Osteoblast (primary cell): ENCODE measurements at regions not wholly inside any gene's neighbourhood (a gene's known extent, or its start where the extent isn't known, plus 50 kb on each side); places are given as distances from the start of the nearest gene placed in this dataset.

Experiments used
- DNase-seq: peaks from one replicate; pipeline ENCODE4 v3.0.0; 2011; ENCODE audit warnings: low spot score, mixed read lengths; ENCODE audit not compliant: insufficient read length; ENCODE audit errors: missing footprints
- H2AFZ ChIP-seq: 2 replicates; pipeline ENCODE4 v1.6.0; 2011; ENCODE audit warnings: mild to moderate bottlenecking, low read length
- H3K27ac ChIP-seq: 2 replicates; pipeline ENCODE4 v1.5.1; 2011; ENCODE audit warnings: mild to moderate bottlenecking, low read depth, low read length, moderate library complexity
- H3K27me3 ChIP-seq: 2 replicates; pipeline ENCODE4 v1.6.0; 2012; ENCODE audit warnings: mild to moderate bottlenecking, control low read depth, inconsistent platforms, low read length, moderate library complexity; ENCODE audit not compliant: insufficient read depth
- H3K36me3 ChIP-seq: 2 replicates; pipeline ENCODE4 v1.5.1; 2011; ENCODE audit warnings: mild to moderate bottlenecking, low read length, control low read depth, moderate library complexity; ENCODE audit not compliant: insufficient read depth
- H3K4me1 ChIP-seq: 2 replicates; pipeline ENCODE4 v1.5.1; 2011; ENCODE audit warnings: mild to moderate bottlenecking, low read length, control low read depth, moderate library complexity; ENCODE audit not compliant: insufficient read depth
- H3K4me2 ChIP-seq: 2 replicates; pipeline ENCODE4 v1.6.0; 2011; ENCODE audit warnings: mild to moderate bottlenecking, low read length; ENCODE audit not compliant: insufficient read depth
- H3K4me3 ChIP-seq: fragments of 200-600 bp; sonication (generic); 3 replicates; pipeline ENCODE4 v1.5.1; 2012; ENCODE audit warnings: mild to moderate bottlenecking, low read length, inconsistent platforms; ENCODE audit not compliant: insufficient read depth
- H3K79me2 ChIP-seq: 2 replicates; pipeline ENCODE4 v1.6.0; 2012; ENCODE audit warnings: mild to moderate bottlenecking, low read length, control low read depth, inconsistent platforms; ENCODE audit not compliant: insufficient read depth
- H3K9me3 ChIP-seq: 2 replicates; pipeline ENCODE4 v1.5.1; 2011; ENCODE audit warnings: low read depth, low read length, control low read depth
- H4K20me1 ChIP-seq: 2 replicates; pipeline ENCODE4 v1.6.0; 2012; ENCODE audit warnings: mild to moderate bottlenecking, low read length, control low read depth; ENCODE audit not compliant: insufficient read depth
- CTCF ChIP-seq: IDR thresholded peaks from 2 replicates; pipeline ENCODE4 v1.5.1; 2011; ENCODE audit warnings: mild to moderate bottlenecking, low read depth, low read length, moderate library complexity; ENCODE audit errors: extremely low read depth

- no peak overlapping the region for H3K27ac ChIP-seq
- H3K4me2 ChIP-seq = no peak overlapping the region
- no peak for DNase-seq
- H3K4me3 ChIP-seq = no peak overlapping the region
- no peaks in the 10 kb centered on the region for H3K4me1 ChIP-seq
- no peaks in the 10 kb centered on the region for H3K9me3 ChIP-seq
- no peaks in the 10 kb centered on the region for H3K79me2 ChIP-seq
- no peak overlapping the region for H2AFZ ChIP-seq
- H3K27me3 ChIP-seq = no peaks in the 10 kb centered on the region
- no peaks in the 10 kb centered on the region for H4K20me1 ChIP-seq
- TF ChIP-seq CTCF = no peak
- H3K36me3 ChIP-seq = no peaks in the 10 kb centered on the region
These were observed 133.4 kb upstream of the DTNBP1 start for GRCh38 chr6:15796130-15796771.

- no peaks in the 10 kb centered on the region for H3K27me3 ChIP-seq
- no peak for TF ChIP-seq CTCF
- no peak for DNase-seq
These were observed 131.0 kb upstream of the DTNBP1 start for GRCh38 chr6:15793826-15794225.

GRCh38 chr6:15793288-15793687 is 130.5 kb upstream of the DTNBP1 start:
- Histone ChIP-seq H3K4me1 (no peaks in the 10 kb centered on the region), H3K9me3 (no peaks in the 10 kb centered on the region), H3K27ac (no peak overlapping the region), H3K4me3 (no peak overlapping the region), H3K27me3 (no peaks in the 10 kb centered on the region), H3K79me2 (no peaks in the 10 kb centered on the region), H3K4me2 (no peak overlapping the region), H4K20me1 (no peaks in the 10 kb centered on the region), H2AFZ (no peak overlapping the region), H3K36me3 (no peaks in the 10 kb centered on the region)
- TF ChIP-seq CTCF = no peak
- no peak for DNase-seq

More at GRCh38 chr6:15793826-15794225, 131.0 kb upstream of the DTNBP1 start:
- Histone ChIP-seq H3K4me3 (no peak overlapping the region), H3K4me2 (no peak overlapping the region), H4K20me1 (no peaks in the 10 kb centered on the region), H3K36me3 (no peaks in the 10 kb centered on the region), H3K79me2 (no peaks in the 10 kb centered on the region), H2AFZ (no peak overlapping the region), H3K27ac (no peak overlapping the region), H3K9me3 (no peaks in the 10 kb centered on the region), H3K4me1 (no peaks in the 10 kb centered on the region)

- Histone ChIP-seq H4K20me1 (no peaks in the 10 kb centered on the region), H3K36me3 (no peaks in the 10 kb centered on the region), H3K27ac (no peak overlapping the region), H3K4me2 (no peak overlapping the region), H3K9me3 (no peaks in the 10 kb centered on the region), H3K4me1 (no peaks in the 10 kb centered on the region), H3K4me3 (no peak overlapping the region), H2AFZ (no peak overlapping the region), H3K27me3 (no peaks in the 10 kb centered on the region), H3K79me2 (no peaks in the 10 kb centered on the region)
- DNase-seq = no peak
- no peak for TF ChIP-seq CTCF
These were observed 130.0 kb upstream of the DTNBP1 start for GRCh38 chr6:15792842-15793241.
